Progenitor cell of endocrine pancreas (in vitro differentiated cells): ENCODE measurements at regions not wholly inside any gene's neighbourhood (a gene's known extent, or its start where the extent isn't known, plus 50 kb on each side); places are given as distances from the start of the nearest gene placed in this dataset.
A peak's percentile ranks its signal among the peaks of the same experiment; 100 is the strongest.

Experiments
- DNase-seq: peaks from one replicate; pipeline ENCODE4 v3.0.0; 2021; ENCODE audit warnings: low spot score; ENCODE audit not compliant: unreplicated experiment
- H3K27ac Mint-ChIP-seq: 2 replicates; pipeline ENCODE4 v1.8.0; 2021; ENCODE audit warnings: mild to moderate bottlenecking, moderate library complexity, mixed read lengths
- H3K27me3 Mint-ChIP-seq: 2 replicates; pipeline ENCODE4 v1.8.0; 2021; ENCODE audit warnings: mixed read lengths
- H3K36me3 Mint-ChIP-seq: 2 replicates; pipeline ENCODE4 v1.8.0; 2022; ENCODE audit warnings: mixed read lengths; ENCODE audit not compliant: insufficient read depth
- H3K4me1 Mint-ChIP-seq: 2 replicates; pipeline ENCODE4 v1.8.0; 2021; ENCODE audit warnings: low read depth, mixed read lengths
- H3K4me3 Mint-ChIP-seq: 2 replicates; pipeline ENCODE4 v1.8.0; 2021; ENCODE audit warnings: low read depth, mild to moderate bottlenecking, moderate library complexity, mixed read lengths
- H3K9me3 Mint-ChIP-seq: 2 replicates; pipeline ENCODE4 v1.8.0; 2021; ENCODE audit warnings: low read depth, mixed read lengths
- CTCF ChIP-seq: fragments of 200-600 bp; sonication (generic); IDR thresholded peaks from one replicate; pipeline ENCODE4 v1.5.0; 2021; ENCODE audit warnings: antibody characterized with exemption, mild to moderate bottlenecking; ENCODE audit not compliant: unreplicated experiment

- peak overlapping the region; percentile 57 for H3K27ac Mint-ChIP-seq
- H3K36me3 Mint-ChIP-seq = no peaks in the 10 kb centered on the region
- H3K4me3 Mint-ChIP-seq = no peak overlapping the region
- peaks cover 6% of the 10 kb centered on the region for H3K27me3 Mint-ChIP-seq
- no peaks in the 10 kb centered on the region for H3K9me3 Mint-ChIP-seq
- TF ChIP-seq CTCF = no peak
- peaks cover 17% of the 10 kb centered on the region for H3K4me1 Mint-ChIP-seq
- no peak for DNase-seq
These were observed 142.5 kb downstream of the CD164 start for GRCh38 chr6:109239651-109240321.

DNA sequence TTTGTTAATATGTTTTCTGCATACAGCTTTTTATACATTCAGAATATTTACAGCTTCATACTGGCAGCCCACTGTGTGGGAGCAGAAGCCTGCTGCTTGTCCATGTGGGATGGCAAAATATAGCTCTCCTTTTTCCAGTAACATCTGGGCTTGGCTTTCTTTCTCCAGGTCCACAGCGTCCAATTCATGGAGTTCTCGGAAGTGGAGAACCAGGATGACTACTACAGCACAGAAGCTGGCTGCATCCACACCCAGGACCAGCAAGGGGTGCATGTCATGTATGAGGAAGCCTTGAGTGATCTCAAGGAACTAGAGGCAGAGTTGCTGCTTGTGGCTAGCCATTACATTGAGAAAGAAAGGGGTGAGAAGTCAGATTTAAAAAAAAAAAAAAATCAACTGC lies 143.1 kb downstream of the CD164 start:
- TF ChIP-seq CTCF = no peak
- no peak for DNase-seq
- Mint-ChIP-seq H3K9me3 (peaks cover 3% of the 10 kb centered on the region), H3K4me1 (peaks cover 17% of the 10 kb centered on the region), H3K36me3 (peaks cover 1% of the 10 kb centered on the region), H3K27me3 (peaks cover 6% of the 10 kb centered on the region), H3K4me3 (no peak overlapping the region), H3K27ac (no peak overlapping the region)

GRCh38 chr6:109238396-109238795 lies 143.1 kb downstream of the CEP57L1 start:
- peaks cover 6% of the 10 kb centered on the region for H3K27me3 Mint-ChIP-seq

GRCh38 chr6:109237986-109238329 lies 142.7 kb downstream of the CEP57L1 start:
- DNase-seq = no peak
- no peak overlapping the region for H3K4me3 Mint-ChIP-seq

More at GRCh38 chr6:109238396-109238795, 143.1 kb downstream of the CEP57L1 start:
- no peak overlapping the region for H3K27ac Mint-ChIP-seq
- peaks cover 17% of the 10 kb centered on the region for H3K4me1 Mint-ChIP-seq
- H3K9me3 Mint-ChIP-seq = peaks cover 3% of the 10 kb centered on the region
- peaks cover 1% of the 10 kb centered on the region for H3K36me3 Mint-ChIP-seq
- TF ChIP-seq CTCF = no peak
- no peak overlapping the region for H3K4me3 Mint-ChIP-seq
- DNase-seq = no peak

More at GRCh38 chr6:109237986-109238329, 142.7 kb downstream of the CEP57L1 start:
- Mint-ChIP-seq H3K27ac (no peak overlapping the region), H3K27me3 (peaks cover 6% of the 10 kb centered on the region), H3K9me3 (peaks cover 3% of the 10 kb centered on the region), H3K36me3 (peaks cover 1% of the 10 kb centered on the region), H3K4me1 (peaks cover 17% of the 10 kb centered on the region)
- TF ChIP-seq CTCF = no peak
